ENCODE measurements at regions not wholly inside any gene's neighbourhood (a gene's known extent, or its start where the extent isn't known, plus 50 kb on each side); places are given as distances from the start of the nearest gene placed in this dataset.

DNA sequence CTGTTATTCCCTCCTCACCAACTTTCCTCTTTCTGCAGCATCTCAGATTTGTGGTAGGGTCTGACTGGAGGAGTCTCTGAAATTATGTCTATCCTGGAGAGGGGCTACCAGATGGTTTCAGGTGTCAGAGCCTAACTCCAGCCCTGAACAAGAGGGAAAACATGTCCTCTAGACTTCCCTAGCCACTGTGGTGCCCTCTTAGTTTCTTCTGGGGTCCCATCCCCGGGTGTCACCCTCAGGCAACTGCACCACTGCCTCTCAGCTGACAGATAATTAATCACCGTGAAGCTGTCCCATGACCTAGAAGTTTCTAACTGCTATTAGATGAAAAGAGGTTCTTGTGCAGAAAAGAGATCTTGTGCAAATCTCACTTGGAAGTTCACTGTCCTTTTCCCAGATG lies 95.1 kb upstream of the CELF4 start:
- CTCF ChIA-PET (ENCODE audit: partially characterized antibody): interaction anchor here (0.6 to 2.3 kb wide), 4 partner anchors 9 to 90 kb away, joined by 3 to 10 read pairs (median 3); no protein-coding TSS in a partner anchor
- TF ChIP-seq, protein P1, sequence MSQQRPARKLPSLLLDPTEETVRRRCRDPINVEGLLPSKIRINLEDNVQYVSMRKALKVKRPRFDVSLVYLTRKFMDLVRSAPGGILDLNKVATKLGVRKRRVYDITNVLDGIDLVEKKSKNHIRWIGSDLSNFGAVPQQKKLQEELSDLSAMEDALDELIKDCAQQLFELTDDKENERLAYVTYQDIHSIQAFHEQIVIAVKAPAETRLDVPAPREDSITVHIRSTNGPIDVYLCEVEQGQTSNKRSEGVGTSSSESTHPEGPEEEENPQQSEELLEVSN (IDR thresholded peaks at IDR 0.05): no peak
- TF ChIP-seq CTCF (IDR thresholded peaks at IDR 0.05; ENCODE audit: control extremely low read depth in 1 of 3, insufficient read depth in 1 of 3, low read depth in 1 of 3, low read length in 3 of 3): no peak
- TF ChIP-seq SIX5 (IDR thresholded peaks at IDR 0.05; ENCODE audit: low read depth, low read length): no peak
- no peak for TF ChIP-seq GABPA (IDR thresholded peaks at IDR 0.05; ENCODE audit: borderline replicate concordance, insufficient read depth, low read length)
- no peak for TF ChIP-seq USF2 (IDR thresholded peaks at IDR 0.05; ENCODE audit: low read length)
- no peak for TF ChIP-seq POU5F1 (IDR thresholded peaks at IDR 0.05; ENCODE audit: low read depth, low read length)
- no peak for TF ChIP-seq CHD2 (IDR thresholded peaks at IDR 0.05; ENCODE audit: low read length)
- TF ChIP-seq ASH2L (IDR thresholded peaks at IDR 0.05; ENCODE audit: low read length): no peak
- TF ChIP-seq TAF1 (IDR thresholded peaks at IDR 0.05; ENCODE audit: low read depth, low read length): no peak
- TF ChIP-seq TBP (IDR thresholded peaks at IDR 0.05; ENCODE audit: low read depth, low read length): no peak
- no peak for TF ChIP-seq NANOG (IDR thresholded peaks at IDR 0.05; ENCODE audit: insufficient read depth, low read depth, low read length, poor library complexity, severe bottlenecking)

More for the DNA sequence above, 95.1 kb upstream of the CELF4 start:
- Histone ChIP-seq H3K23me2 (ENCODE audit: low read depth, low read length) (no peaks in the 10 kb centered on the region), H3K79me2 (ENCODE audit: control insufficient read depth in 1 of 2, insufficient read depth in 2 of 2, low read length in 2 of 2) (no peaks in the 10 kb centered on the region), H3K36me3 (ENCODE audit: control insufficient read depth in 2 of 4, insufficient read depth in 4 of 4, low read length in 3 of 4) (no peaks in the 10 kb centered on the region), H2BK20ac (ENCODE audit: low read length) (no peak overlapping the region), H4K91ac (replicated peaks; ENCODE audit: insufficient read length, low read length) (no peak overlapping the region), H2BK120ac (replicated peaks; ENCODE audit: low read depth, low read length) (no peak overlapping the region), H3K79me1 (ENCODE audit: low read depth, low read length) (no peaks in the 10 kb centered on the region), H3K27ac (ENCODE audit: low read depth, low read length) (no peak overlapping the region), H3K4ac (replicated peaks; ENCODE audit: insufficient read length, low read depth, low read length) (no peak overlapping the region), H3K23ac (ENCODE audit: insufficient read length) (no peak overlapping the region), H4K8ac (ENCODE audit: extremely low read depth, insufficient read depth, low read length) (no peak overlapping the region), H3K4me2 (ENCODE audit: insufficient read depth in 1 of 2, low read depth in 2 of 2, low read length in 2 of 2) (no peak overlapping the region), H3K9ac (replicated peaks in 1 of 4; ENCODE audit: extremely low read depth in 1 of 4, low read depth in 3 of 4, low read length in 3 of 4) (no peak overlapping the region), H4K5ac (ENCODE audit: insufficient read length, low read depth, low read length) (no peak overlapping the region), H3K14ac (ENCODE audit: insufficient read length) (no peak overlapping the region), H2AK5ac (ENCODE audit: low read depth, low read length) (no peak overlapping the region), H2BK12ac (ENCODE audit: low read depth, low read length) (no peak overlapping the region), H3K56ac (replicated peaks; ENCODE audit: insufficient read length, low read depth, low read length) (no peak overlapping the region), H3K18ac (ENCODE audit: extremely low read depth, low read length) (no peak overlapping the region), H2BK15ac (ENCODE audit: low read length) (no peak overlapping the region), H2BK5ac (ENCODE audit: low read depth, low read length) (no peak overlapping the region), H3K27me3 (replicated peaks in 1 of 4; ENCODE audit: control insufficient read depth in 3 of 4, extremely low read depth in 1 of 4, insufficient read depth in 3 of 4, low read length in 3 of 4) (no peaks in the 10 kb centered on the region), H3K9me3 (ENCODE audit: insufficient read depth in 2 of 2, low read depth in 1 of 2, low read length in 1 of 2) (no peaks in the 10 kb centered on the region), H2AFZ (ENCODE audit: low read length) (no peak overlapping the region), H3K4me3 (ENCODE audit: extremely low read depth in 1 of 4, insufficient read depth in 2 of 4, low read depth in 3 of 4, low read length in 4 of 4) (no peak overlapping the region), H4K20me1 (replicated peaks in 1 of 2; ENCODE audit: control insufficient read depth in 1 of 2, insufficient read depth in 2 of 2, low read length in 2 of 2) (no peaks in the 10 kb centered on the region), H3K4me1 (replicated peaks in 1 of 4; ENCODE audit: control insufficient read depth in 3 of 4, insufficient read depth in 4 of 4, low read length in 3 of 4) (peaks cover 0 to 5% (median 2%) of the 10 kb centered on the region in 4 experiments; a peak in 3 of 7 replicates)
- FAIRE-seq (no peak), DNase-seq (ENCODE audit: low read depth in 1 of 2, low spot score in 2 of 2) (no peak)
- POLR2A ChIA-PET (ENCODE audit: partially characterized antibody): no interaction called here
- WGBS, 2 experiments (ENCODE audit: extremely low coverage in 1 of 2, insufficient coverage in 1 of 2, insufficient read length in 1 of 2, insufficient replicate concordance in 2 of 2, low coverage in 1 of 2, low lambda C conversion rate in 2 of 2, missing lambda C conversion rate in 1 of 2): 86% methylated on average over 2 of the region's 2 CpGs; no CpG with 5 or more reads in 1 of the 2 experiments

Data from H1 (cell line).